Stimulated activated naive CD4-positive, alpha-beta T cell treated with Interleukin-2 at 50 U/mL for 16 hours (primary cell): ENCODE measurements at regions not wholly inside any gene's neighbourhood (a gene's known extent, or its start where the extent isn't known, plus 50 kb on each side); places are given as distances from the start of the nearest gene placed in this dataset.

ENCODE experiments used
- DNase-seq: peaks from one replicate; lab custom pipeline; 2025; lab: John Stamatoyannopoulos, UW

DNA sequence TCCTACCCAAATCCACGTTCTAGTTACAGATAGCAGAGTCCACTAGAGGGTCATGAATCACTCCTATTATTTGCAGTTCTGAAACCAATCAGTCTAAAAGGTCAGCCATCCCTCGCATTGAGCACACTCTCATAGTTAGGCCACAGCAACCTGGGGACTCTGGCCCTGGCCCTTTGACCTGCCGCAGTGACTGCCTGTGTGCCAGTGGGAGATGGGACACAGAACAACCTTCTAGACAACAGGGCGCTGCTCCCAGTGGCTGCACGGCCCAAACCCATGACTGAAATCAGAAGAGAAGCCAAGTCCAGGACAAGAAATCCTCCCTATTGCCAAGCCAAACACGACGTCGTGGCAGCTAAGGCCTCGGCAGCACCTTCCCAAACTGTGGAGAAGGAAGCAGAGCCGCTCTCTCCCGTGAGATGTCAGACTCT lies 158.5 kb downstream of the HERPUD2 start:
- no peak for DNase-seq

DNA sequence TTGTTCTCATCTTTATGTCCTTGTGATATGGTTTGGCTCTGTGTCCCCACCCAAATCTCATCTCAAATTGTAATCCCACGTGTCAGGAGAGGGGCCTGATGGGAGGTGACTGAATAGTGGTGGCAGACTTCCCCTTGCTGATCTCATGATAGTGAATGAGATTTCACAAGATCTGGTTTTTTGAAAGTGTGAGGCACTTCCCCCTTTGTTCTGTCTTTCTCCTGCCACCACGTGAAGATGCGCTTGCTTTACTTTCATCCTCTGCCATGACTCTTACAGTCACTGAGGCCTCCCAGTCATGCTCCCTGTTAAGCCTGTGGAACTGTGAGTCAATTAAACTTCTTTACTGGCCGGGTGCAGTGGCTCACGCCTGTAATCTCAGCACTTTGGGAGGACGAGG lies 161.0 kb downstream of the HERPUD2 start:
- no peak for DNase-seq

DNA sequence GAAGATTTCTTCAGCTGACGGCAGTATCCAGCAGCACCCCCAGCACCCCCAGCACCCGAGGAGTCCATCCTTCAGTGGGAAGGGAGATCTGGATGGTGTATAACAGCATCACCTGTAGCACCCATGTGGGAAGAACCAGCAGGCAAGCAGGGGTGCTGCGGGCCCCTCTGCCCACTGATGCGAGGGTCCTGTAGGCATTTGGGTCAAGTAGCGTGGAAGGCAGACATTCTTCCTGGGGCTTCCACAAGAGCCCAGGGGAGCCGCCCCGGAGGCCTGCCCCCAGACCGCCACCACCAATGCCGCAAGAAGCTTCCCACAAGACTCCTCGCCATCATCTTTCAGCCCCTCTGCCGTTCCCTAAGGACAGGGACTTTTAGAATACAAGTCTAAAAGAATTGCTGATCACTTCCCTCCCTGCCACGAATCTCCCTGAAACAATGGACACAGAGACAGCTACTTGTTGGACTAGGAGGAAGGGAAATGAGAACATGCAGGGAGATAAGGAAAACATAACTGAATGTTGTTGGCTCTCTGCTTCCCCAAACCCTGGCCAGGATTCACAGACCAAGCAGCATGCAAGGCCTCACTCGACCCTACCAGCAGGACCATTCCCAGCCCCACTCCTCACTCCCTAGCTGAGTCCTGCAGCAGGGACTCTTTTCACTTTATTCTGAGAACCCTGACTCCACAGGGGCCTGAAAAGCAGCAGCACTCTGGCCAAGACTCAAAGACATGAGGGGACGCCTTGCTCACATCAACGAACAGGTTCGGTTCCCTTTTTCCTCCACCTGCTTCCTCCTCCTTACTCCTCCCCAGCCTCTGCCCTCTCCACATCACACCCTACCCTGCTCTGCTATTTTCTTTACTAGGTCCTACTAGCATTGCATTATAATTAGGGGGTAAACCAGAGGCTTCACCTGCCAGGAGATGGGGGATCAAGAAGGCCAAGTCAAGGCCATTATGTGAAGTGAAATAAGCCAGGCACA lies 164.5 kb downstream of the HERPUD2 start:
- DNase-seq: no peak

DNA sequence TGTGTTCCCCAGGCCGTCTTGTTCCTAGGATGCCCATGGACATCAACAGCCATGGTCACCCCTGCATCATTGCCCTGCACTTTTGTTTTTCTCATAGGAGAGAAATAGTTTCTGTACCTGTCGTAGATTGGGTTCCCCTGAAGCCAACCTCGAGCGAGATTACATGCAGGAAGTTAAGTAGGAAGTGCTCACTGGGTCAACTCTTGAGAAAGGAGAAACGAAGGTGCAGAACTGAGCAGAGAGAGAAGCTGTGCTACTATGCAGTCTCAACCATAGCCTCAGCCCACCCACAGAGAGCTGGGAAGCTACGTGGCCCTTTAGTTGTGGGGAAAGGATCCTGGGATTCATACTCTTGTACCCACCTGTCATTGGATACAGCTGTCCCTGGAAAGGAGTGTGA lies 165.2 kb downstream of the HERPUD2 start:
- no peak for DNase-seq

DNA sequence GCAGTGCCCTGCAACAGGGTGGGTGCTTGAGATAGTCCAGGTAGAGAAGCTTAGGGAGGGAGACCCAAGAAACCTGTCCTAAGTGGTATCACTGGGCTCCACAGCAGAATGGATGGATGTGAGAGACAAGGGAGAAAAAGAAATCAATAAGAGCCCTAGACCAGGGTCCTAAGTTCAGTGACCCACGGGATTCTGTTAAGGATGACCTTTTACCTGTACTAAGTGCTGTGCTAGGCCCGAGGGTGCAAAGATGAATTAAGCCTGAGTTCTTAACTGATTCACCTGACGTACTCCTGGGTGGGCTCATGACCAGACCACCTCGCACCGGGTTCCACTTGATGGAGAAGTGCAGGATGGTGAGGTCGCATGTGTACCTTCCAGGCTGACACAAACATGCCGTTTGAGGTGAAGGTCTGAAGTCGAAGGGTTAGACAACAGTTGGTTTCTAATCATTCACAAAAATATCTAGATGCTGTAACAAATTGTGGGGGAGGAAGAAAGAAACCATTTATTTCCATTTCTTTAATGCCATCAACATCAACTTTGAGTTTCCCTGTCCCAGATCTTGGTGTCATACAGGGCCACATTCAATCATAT lies 166.5 kb downstream of the HERPUD2 start:
- no peak for DNase-seq

DNA sequence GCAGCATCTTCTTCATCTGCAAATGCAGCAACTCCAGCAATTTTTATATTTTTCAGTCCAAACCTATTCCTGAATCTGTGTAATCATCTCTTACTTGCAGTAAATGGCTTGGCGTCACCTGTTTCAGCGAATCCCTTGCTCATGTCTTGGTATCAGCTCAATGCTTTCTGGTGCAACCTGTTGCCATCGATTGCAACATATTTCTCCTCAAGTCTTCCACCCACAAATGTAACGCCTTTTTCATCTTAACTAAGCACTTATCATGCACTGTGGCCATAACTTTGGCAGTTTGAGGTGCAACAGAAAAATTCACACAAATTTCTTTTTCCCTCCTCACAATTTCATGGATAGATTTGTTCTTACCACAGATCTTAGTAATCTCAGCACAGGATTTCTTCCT lies 168.3 kb downstream of the HERPUD2 start:
- DNase-seq: no peak

DNA sequence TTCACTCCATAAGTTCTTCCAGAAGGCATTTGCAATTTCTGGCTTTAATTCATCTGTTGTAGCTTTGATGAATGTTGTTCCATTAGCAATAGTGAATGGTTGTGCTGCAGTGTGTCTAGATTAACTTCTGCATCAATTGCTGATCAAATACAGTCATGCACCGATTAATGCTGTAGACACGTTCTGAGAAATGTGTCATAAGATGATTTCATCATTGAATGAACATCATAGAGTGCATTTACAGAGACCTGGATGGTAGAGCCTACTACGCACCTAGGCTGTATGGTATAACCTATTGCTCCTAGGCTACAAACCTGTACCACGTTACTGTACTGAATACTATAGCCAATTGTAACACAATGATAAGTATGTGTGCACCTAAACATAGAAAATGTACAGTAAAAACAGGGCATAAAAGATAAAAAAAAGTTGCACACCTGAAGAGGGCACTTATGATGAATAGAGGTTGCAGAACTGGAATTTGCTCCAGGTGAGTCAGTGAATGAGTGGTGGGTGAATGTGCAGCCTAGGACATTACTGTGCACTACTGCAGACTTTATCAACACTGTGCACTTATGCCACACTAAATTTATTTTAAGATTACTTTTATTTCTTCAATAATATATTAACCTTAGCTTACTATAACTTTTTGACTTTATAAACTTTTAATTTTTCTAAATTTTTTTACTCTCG lies 170.7 kb downstream of the HERPUD2 start:
- DNase-seq: no peak

DNA sequence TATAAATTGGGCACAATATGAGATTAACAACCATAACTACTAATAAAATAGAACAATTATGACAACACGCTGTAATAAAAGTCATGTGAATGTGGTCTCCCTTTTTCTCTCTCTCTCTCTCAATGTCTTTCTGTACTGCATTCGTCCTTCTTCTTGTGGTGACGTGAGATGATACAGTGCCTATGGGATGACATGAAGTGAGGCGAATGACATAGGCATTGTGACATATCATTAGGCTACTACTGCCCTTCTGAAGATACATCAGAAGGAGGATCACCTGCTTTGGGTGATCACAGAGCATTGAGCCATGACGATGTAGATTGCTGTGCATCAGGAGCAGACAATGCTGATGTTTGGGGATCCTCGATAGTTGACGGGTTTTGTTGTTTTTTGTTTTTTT lies 171.6 kb downstream of the HERPUD2 start:
- no peak for DNase-seq

DNA sequence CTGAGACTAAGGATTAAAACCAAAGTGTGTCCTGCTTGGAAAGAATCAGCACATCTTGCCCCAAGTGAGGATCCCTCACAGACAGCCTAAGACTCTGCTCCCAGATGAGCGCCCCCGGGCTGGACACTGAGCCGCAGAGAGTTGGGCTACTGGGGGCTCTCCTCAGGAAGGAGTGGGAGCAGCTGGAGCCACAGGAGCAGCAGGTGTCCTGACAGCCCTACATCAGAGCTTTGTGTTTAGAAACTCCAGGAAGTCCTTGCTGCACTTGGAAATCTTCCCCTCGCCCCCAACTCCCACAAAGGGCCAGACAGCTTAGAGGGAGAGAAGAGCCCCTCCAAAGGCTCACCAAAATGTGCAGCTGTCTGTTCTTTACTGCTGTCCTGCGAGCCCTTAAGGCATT lies 172.2 kb downstream of the HERPUD2 start:
- no peak for DNase-seq

DNA sequence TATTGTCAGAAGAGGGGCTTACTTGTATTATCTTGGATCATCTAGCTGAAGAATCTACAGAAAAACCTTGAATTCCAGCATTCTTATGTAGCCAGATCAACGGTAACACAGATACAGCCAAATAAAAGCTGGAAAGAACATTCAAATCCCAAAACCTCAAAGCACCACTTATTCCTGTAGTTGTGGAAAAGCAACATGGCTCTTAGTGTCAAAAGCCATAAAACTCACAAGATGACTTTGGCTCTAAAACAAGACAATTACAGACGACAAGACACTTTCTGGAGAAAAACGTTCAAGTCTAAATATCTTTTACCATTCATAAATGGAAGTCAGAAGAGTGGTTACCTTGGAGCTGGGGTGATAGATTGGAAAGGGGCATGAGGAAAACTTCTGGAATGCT lies 173.0 kb downstream of the HERPUD2 start:
- DNase-seq: no peak

DNA sequence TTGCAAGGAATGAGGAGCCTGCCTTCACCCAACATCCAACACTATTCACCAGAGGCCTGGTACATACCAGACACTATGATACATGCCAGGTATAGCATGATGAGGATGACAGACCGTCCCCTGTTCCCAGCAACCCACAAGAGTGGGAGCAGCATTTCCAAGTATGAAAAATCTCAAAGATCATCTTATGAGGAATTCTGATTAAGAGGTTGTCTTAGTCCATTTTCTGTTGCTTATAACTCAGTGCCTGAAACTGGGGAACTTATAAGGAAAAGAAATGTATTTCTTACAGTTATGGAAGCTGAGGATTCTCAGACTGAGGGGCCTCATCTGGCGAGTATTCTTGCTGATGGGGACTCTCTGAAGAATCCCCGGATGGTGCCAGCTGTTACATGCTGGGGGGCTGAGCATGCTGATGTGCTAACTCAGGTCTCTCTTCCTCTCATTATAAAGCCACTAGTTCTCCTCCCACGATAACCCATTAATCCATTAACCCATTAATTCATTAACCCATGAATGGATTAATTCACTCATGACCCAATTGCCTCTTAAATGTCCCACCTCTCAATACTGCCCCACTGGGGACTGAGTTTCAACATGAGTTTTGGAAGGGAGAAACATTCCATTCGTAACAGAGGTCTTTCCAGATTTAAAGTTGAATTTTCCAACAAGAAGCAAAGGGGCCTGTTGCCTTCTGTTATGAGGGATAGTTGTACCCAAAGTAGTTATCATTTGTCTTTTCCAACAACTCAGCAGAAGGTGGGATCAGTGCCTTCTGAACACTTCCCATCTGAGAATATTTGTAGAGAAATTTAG lies 173.9 kb downstream of the HERPUD2 start:
- no peak for DNase-seq

DNA sequence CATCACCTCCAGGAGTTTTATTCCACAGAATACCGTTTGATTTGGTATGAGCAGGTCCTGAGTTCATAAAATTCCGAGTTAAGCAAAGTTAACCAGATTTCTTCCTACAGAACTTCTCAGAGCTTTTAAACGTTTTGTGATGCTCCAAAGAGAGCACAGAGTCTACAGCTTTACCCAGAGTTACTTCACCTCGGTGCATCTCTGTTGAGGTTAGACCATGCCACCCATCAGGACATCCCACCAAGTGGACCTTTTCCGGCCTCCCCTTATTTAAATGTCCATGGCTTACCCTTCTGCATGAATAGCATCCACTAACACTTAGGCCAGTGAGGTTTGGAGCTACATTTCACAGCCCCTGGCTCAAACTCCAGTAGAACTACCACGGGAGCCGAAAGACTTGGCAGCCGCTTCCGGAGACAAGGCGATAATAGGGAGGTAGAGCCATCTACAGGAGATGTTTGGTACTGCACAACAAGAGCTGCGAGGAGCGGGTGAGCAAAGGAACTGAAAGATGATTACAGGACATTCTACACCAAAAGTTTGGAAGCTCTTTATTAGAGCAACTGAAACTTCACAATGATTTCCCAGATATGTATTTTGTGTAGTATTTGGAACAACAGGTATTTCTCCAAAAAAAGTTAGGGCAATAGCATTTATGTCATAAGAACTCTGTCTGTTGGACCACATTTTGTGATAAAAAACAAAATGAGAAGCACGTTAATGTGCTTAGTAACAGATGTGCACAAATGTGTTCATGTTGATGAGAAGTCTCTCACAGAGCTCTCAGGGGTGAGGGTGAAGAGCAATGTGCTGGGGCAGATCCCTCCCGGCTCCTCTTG lies 174.7 kb downstream of the HERPUD2 start:
- peak; percentile 4 for DNase-seq

DNA sequence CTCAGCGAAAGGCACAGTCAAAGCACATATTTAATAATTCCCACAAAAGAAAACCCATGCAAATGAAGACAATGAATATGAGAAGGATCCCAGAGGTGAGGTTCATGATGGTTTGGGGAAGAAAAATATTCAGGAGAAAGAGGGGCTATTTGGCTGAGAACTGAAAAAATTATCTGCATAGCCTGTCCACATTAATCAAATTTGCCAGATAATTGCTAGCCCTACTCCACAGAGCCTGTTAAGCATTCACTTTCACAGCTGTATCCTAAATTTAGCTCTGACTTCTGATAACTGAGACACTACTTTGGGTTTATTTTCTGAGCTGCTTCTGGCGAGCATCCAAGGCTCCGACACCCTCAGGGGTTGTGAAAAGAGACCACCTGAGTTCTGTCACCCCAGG lies 176.2 kb downstream of the HERPUD2 start:
- DNase-seq: no peak

DNA sequence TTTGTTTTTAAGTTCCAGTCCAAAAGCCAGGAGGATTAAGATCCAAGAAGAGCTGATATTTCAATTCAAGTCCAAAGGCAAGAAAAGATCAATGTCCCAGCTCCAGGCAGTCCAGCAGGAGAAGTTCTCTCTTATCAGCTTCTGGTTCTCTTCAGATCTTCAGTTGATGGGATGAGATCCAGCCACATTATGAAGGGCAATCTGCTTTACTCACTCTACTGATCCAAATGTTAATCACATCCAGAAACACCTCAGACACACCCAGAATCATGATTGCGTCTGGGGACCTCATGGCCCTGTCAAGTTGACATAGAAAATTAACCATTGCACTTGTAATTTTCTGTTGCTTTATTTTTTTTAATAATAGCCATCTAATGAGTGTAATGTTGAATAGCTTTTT lies 178.4 kb downstream of the HERPUD2 start:
- DNase-seq: no peak

DNA sequence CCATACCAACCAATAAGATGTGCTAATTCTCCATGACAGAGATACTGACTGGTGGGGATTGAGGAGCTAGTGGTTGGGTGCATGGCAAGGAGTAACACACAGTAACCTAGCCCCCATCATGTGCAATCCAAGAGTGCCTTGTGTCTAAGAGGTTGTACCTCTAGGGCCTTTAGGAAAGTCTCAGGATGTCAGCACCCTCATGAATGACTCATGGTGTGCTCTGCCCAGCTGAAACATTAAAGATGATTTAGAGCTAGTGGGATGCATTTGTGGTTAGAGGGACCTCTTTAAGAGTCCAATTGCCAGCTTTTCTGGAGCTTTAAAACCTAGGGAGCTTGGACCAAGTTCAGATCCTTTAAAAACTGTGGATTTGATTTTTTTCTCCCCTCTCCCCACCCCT lies 181.1 kb downstream of the HERPUD2 start:
- no peak for DNase-seq

DNA sequence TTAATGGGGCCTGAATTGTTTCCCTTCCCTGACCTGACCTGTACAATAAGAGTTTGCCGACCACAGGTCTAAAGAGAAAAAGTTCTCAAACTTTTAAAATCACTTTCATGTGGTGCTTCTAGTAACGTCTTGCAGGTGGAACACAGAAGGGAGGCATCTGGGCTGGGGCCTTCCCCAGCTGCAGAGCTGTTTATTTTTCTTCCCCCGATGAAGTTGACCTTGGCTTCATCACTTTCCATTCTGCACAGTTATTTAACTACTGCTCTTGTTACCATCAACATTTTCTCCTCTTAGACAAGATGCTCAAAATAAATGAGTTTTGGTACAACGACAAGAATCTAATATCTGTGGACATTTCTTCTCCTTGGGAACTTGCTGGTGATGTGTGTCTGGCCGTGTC lies 181.7 kb downstream of the HERPUD2 start:
- no peak for DNase-seq

DNA sequence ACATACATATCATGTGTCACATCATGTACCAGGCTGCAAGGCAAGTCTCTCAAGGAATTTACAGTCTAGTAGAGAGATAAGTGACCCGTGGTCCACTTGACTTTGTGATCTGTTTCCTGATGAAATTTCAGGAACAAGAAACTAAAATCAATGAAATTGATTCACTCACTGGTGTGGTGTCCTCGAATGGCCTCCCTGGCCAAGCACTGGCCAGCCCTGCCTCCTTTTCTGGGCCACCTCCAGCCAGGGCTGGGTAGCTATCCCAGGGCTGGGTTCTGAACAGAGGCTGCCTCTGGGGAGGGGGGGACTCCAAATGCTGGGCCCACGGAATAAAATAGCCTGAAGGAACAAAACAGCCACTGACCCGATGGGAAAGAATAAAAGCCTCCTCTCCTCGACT lies 182.2 kb downstream of the HERPUD2 start:
- DNase-seq: no peak

DNA sequence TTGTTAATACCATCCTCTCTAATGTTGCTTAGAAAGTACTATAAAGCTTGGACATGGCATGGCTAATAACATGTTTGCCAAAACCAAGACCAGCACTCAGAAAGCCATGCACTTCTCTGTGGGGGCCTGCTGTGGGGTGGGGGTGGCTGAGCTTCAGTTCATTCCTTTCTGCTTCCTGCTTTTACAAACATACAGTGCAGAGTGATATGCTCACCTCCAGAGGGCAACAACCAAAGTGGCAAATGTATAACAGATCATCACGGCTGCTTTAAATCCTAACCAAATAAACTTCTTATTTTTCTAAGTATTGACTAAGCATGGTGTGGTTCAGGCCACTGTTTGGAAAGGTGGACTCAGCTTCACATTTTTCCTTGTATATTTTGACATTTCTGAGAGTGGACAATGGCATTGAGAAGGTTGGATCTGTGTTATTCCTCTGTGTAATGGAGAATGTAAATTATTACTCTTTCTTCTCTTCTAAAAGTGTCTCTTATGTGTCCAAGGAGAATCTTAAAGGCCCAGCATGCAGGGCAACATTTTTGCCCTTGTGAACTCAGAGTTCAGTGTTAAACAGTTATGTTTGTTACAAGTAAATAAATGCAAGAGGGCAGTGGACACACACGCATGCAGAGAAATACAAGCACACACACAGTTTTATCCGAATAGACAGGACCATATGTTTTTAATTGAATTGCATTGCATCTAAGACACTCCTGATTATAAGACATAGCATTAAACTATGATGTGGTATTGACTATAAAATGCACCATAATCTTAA lies 186.1 kb downstream of the HERPUD2 start:
- DNase-seq: no peak

DNA sequence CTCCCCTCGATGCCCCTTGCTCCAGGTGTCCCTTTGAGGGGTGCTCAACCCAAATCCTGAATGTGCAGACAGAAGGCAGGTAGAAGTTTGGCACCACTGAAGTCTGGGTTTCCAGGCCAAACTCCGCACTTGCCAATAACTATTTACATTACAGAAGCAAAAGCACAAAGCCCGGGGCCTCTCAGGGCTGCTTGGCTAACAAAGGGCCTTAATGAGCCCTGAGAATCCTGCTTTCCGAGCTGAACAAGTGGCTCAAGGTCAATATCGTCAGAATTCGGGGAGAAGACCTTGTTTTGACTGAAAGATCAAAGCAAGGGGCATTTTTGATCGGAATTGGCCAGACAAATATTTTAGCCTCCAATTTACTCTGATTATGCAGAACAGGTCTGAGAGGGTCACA lies 189.9 kb downstream of the HERPUD2 start:
- DNase-seq: no peak

DNA sequence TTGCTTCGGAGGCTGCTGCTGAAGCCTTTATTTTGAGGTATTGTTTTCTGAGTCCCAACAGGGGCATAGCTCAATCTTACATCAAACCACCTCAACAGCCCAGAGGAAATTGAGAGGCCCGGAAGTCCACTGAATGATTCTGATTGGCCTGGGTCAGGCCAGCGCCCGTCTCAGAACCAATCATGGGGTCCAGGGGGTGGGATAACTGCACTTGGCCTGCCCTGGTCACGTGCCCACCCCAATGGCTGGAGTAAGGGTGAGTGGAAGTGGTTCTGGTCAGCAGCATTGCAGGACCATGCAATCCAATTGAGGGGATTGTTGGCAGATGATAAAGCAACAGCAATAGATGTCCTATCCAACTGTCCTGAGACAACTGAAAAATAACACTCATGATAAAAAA lies 190.6 kb downstream of the HERPUD2 start:
- no peak for DNase-seq
